Karpas-422 (cell line): ENCODE measurements at regions not wholly inside any gene's neighbourhood (a gene's known extent, or its start where the extent isn't known, plus 50 kb on each side); places are given as distances from the start of the nearest gene placed in this dataset.

Source experiments
- DNase-seq: peaks from one replicate; pipeline ENCODE4 v3.0.0-alpha.2; 2015
- H2AFZ ChIP-seq: fragments of 200-600 bp; sonication (generic); 2 replicates; pipeline ENCODE4 v1.6.1; 2014; ENCODE audit warnings: antibody characterized with exemption, low read length, mixed read lengths
- H3K27ac ChIP-seq: fragments of 200-600 bp; sonication (generic); 2 replicates; pipeline ENCODE4 v1.5.1; 2014; ENCODE audit warnings: mild to moderate bottlenecking, low read length, moderate library complexity
- H3K27me3 ChIP-seq: fragments of 200-600 bp; sonication (generic); 2 replicates; pipeline ENCODE4 v1.6.1; 2014; ENCODE audit warnings: low read length, mixed read lengths
- H3K36me3 ChIP-seq: fragments of 200-600 bp; sonication (generic); 2 replicates; pipeline ENCODE4 v1.6.1; 2014; ENCODE audit warnings: low read length, mixed read lengths; ENCODE audit not compliant: insufficient read depth
- H3K4me1 ChIP-seq: fragments of 200-600 bp; sonication (generic); 2 replicates; pipeline ENCODE4 v1.6.1; 2014; ENCODE audit warnings: mild to moderate bottlenecking, low read length, mixed read lengths
- H3K4me2 ChIP-seq: fragments of 200-600 bp; sonication (generic); 2 replicates; pipeline ENCODE4 v1.6.1; 2014; ENCODE audit warnings: low read length, low read depth, mild to moderate bottlenecking; ENCODE audit not compliant: poor library complexity, severe bottlenecking
- H3K4me3 ChIP-seq: fragments of 200-600 bp; sonication (generic); 2 replicates; pipeline ENCODE4 v1.5.1; 2014; ENCODE audit warnings: mild to moderate bottlenecking, antibody characterized with exemption, low read length, mixed read lengths
- H3K79me2 ChIP-seq: fragments of 200-600 bp; sonication (generic); 2 replicates; pipeline ENCODE4 v1.6.1; 2014; ENCODE audit warnings: mild to moderate bottlenecking, low read length, mixed read lengths
- H3K9ac ChIP-seq: fragments of 200-600 bp; sonication (generic); 2 replicates; pipeline ENCODE4 v1.6.0; 2014; ENCODE audit warnings: low read length
- H3K9me2 ChIP-seq: fragments of 200-600 bp; sonication (generic), shearing (Covaris generic); replicated peaks from 2 replicates; pipeline ENCODE4 v1.6.0; 2014; ENCODE audit warnings: mild to moderate bottlenecking, low read length, moderate library complexity; ENCODE audit not compliant: insufficient read depth
- H3K9me3 ChIP-seq: fragments of 300-700, 200-600 bp; sonication (generic); 2 replicates; pipeline ENCODE4 v1.6.1; 2014; ENCODE audit warnings: low read length, mixed read lengths
- H4K20me1 ChIP-seq: fragments of 200-600 bp; sonication (generic); 2 replicates; pipeline ENCODE4 v1.6.1; 2014; ENCODE audit warnings: mild to moderate bottlenecking, antibody characterized with exemption, low read length, low read depth; ENCODE audit not compliant: insufficient read depth

- H2AFZ ChIP-seq: no peak overlapping the region
- H3K4me2 ChIP-seq: no peak overlapping the region
- H3K36me3 ChIP-seq: no peaks in the 10 kb centered on the region
- H3K27me3 ChIP-seq: no peaks in the 10 kb centered on the region
- H3K9ac ChIP-seq: no peak overlapping the region
- H3K79me2 ChIP-seq: no peaks in the 10 kb centered on the region
- H3K9me3 ChIP-seq: no peaks in the 10 kb centered on the region
- no peaks in the 10 kb centered on the region for H3K9me2 ChIP-seq
- H3K27ac ChIP-seq: no peak overlapping the region
- DNase-seq: no peak
- H3K4me3 ChIP-seq: no peak overlapping the region
- no peaks in the 10 kb centered on the region for H3K4me1 ChIP-seq
- H4K20me1 ChIP-seq: no peaks in the 10 kb centered on the region
These were observed 159.4 kb downstream of the PIK3R1 start for GRCh38 chr5:68374796-68375518.

GRCh38 chr5:68375540-68375939 lies 160.0 kb downstream of the PIK3R1 start:
- Histone ChIP-seq H3K27me3 (no peaks in the 10 kb centered on the region), H3K27ac (no peak overlapping the region), H3K79me2 (no peaks in the 10 kb centered on the region), H3K4me2 (no peak overlapping the region), H3K9me3 (no peaks in the 10 kb centered on the region), H3K4me3 (no peak overlapping the region), H3K4me1 (no peaks in the 10 kb centered on the region), H2AFZ (no peak overlapping the region), H3K9ac (no peak overlapping the region), H3K36me3 (no peaks in the 10 kb centered on the region), H3K9me2 (no peaks in the 10 kb centered on the region), H4K20me1 (no peaks in the 10 kb centered on the region)
- DNase-seq: no peak

- H3K4me2 ChIP-seq: no peak overlapping the region
- H3K9ac ChIP-seq: no peak overlapping the region
- H3K79me2 ChIP-seq: no peaks in the 10 kb centered on the region
- H3K36me3 ChIP-seq: no peaks in the 10 kb centered on the region
- no peaks in the 10 kb centered on the region for H3K9me3 ChIP-seq
- H2AFZ ChIP-seq: no peak overlapping the region
- no peak overlapping the region for H3K4me3 ChIP-seq
- no peaks in the 10 kb centered on the region for H3K4me1 ChIP-seq
- H3K9me2 ChIP-seq: no peaks in the 10 kb centered on the region
- no peak overlapping the region for H3K27ac ChIP-seq
- H4K20me1 ChIP-seq: no peaks in the 10 kb centered on the region
- no peak for DNase-seq
- no peaks in the 10 kb centered on the region for H3K27me3 ChIP-seq
These were observed 161.4 kb downstream of the PIK3R1 start for GRCh38 chr5:68376935-68377334.

GRCh38 chr5:68377733-68378132 lies 162.2 kb downstream of the PIK3R1 start:
- Histone ChIP-seq H3K4me3 (no peak overlapping the region), H3K27me3 (no peaks in the 10 kb centered on the region), H3K9ac (no peak overlapping the region), H3K4me2 (no peak overlapping the region), H2AFZ (no peak overlapping the region), H3K36me3 (no peaks in the 10 kb centered on the region), H3K4me1 (no peaks in the 10 kb centered on the region), H3K79me2 (no peaks in the 10 kb centered on the region), H3K27ac (no peak overlapping the region), H3K9me2 (no peaks in the 10 kb centered on the region), H4K20me1 (no peaks in the 10 kb centered on the region), H3K9me3 (no peaks in the 10 kb centered on the region)
- no peak for DNase-seq

- H3K79me2 ChIP-seq: no peaks in the 10 kb centered on the region
- H3K36me3 ChIP-seq: no peaks in the 10 kb centered on the region
- no peak overlapping the region for H3K27ac ChIP-seq
- H4K20me1 ChIP-seq: no peaks in the 10 kb centered on the region
- no peak overlapping the region for H3K9ac ChIP-seq
- no peak overlapping the region for H2AFZ ChIP-seq
- no peaks in the 10 kb centered on the region for H3K27me3 ChIP-seq
- no peak overlapping the region for H3K4me3 ChIP-seq
- DNase-seq: no peak
- H3K9me3 ChIP-seq: no peaks in the 10 kb centered on the region
- no peaks in the 10 kb centered on the region for H3K9me2 ChIP-seq
- H3K4me2 ChIP-seq: no peak overlapping the region
- H3K4me1 ChIP-seq: no peaks in the 10 kb centered on the region
These were observed 162.8 kb downstream of the PIK3R1 start for GRCh38 chr5:68378204-68378820.

GRCh38 chr5:68379275-68380036 lies 163.9 kb downstream of the PIK3R1 start:
- H4K20me1 ChIP-seq: no peaks in the 10 kb centered on the region
- H3K4me1 ChIP-seq: no peaks in the 10 kb centered on the region
- DNase-seq: no peak
- H3K9me2 ChIP-seq: no peaks in the 10 kb centered on the region
- no peak overlapping the region for H3K4me3 ChIP-seq
- no peak overlapping the region for H3K27ac ChIP-seq
- H3K36me3 ChIP-seq: no peaks in the 10 kb centered on the region
- H3K4me2 ChIP-seq: no peak overlapping the region
- H3K27me3 ChIP-seq: no peaks in the 10 kb centered on the region
- H2AFZ ChIP-seq: no peak overlapping the region
- H3K79me2 ChIP-seq: no peaks in the 10 kb centered on the region
- H3K9ac ChIP-seq: no peak overlapping the region
- H3K9me3 ChIP-seq: no peaks in the 10 kb centered on the region

- H3K4me3 ChIP-seq: no peak overlapping the region
- no peak overlapping the region for H2AFZ ChIP-seq
- no peaks in the 10 kb centered on the region for H3K79me2 ChIP-seq
- no peaks in the 10 kb centered on the region for H4K20me1 ChIP-seq
- H3K9me2 ChIP-seq: no peaks in the 10 kb centered on the region
- H3K4me1 ChIP-seq: no peaks in the 10 kb centered on the region
- H3K36me3 ChIP-seq: no peaks in the 10 kb centered on the region
- no peak for DNase-seq
- no peak overlapping the region for H3K27ac ChIP-seq
- H3K4me2 ChIP-seq: no peak overlapping the region
- H3K27me3 ChIP-seq: no peaks in the 10 kb centered on the region
- no peaks in the 10 kb centered on the region for H3K9me3 ChIP-seq
- no peak overlapping the region for H3K9ac ChIP-seq
These were observed 164.5 kb downstream of the PIK3R1 start for GRCh38 chr5:68380078-68380477.

- no peaks in the 10 kb centered on the region for H4K20me1 ChIP-seq
- H3K4me1 ChIP-seq: no peaks in the 10 kb centered on the region
- H2AFZ ChIP-seq: no peak overlapping the region
These were observed 165.5 kb downstream of the PIK3R1 start for GRCh38 chr5:68381060-68381459.

More at GRCh38 chr5:68381060-68381459, 165.5 kb downstream of the PIK3R1 start:
- H3K4me3 ChIP-seq: no peak overlapping the region
- H3K79me2 ChIP-seq: no peaks in the 10 kb centered on the region
- no peaks in the 10 kb centered on the region for H3K27me3 ChIP-seq
- H3K9ac ChIP-seq: no peak overlapping the region
- H3K36me3 ChIP-seq: no peaks in the 10 kb centered on the region
- no peaks in the 10 kb centered on the region for H3K9me2 ChIP-seq
- DNase-seq: no peak
- H3K4me2 ChIP-seq: no peak overlapping the region
- no peak overlapping the region for H3K27ac ChIP-seq
- H3K9me3 ChIP-seq: no peaks in the 10 kb centered on the region
